ENCODE measurements at regions not wholly inside any gene's neighbourhood (a gene's known extent, or its start where the extent isn't known, plus 50 kb on each side); places are given as distances from the start of the nearest gene placed in this dataset.

GRCh38 chr11:106231591-106231990, 154.1 kb downstream of the AASDHPPT start:
- DNase-seq (ENCODE audit: extremely low spot score, unreplicated experiment): no peak

GRCh38 chr11:106233191-106233590, 155.7 kb downstream of the AASDHPPT start:
- H3K36me3 Mint-ChIP-seq: no peaks in the 10 kb centered on the region
- peaks cover 21% of the 10 kb centered on the region for H3K9me3 Mint-ChIP-seq
- no peaks in the 10 kb centered on the region for H3K27me3 Mint-ChIP-seq
- no peak for DNase-seq (ENCODE audit: extremely low spot score, unreplicated experiment)
- H3K27ac Mint-ChIP-seq: no peak overlapping the region
- H3K4me3 Mint-ChIP-seq: no peak overlapping the region
- no peak for TF ChIP-seq CTCF (conservative IDR thresholded peaks at IDR 0.05)
- no peaks in the 10 kb centered on the region for H3K4me1 Mint-ChIP-seq (ENCODE audit: unreplicated experiment)

More at GRCh38 chr11:106231591-106231990, 154.1 kb downstream of the AASDHPPT start:
- Mint-ChIP-seq H3K27ac (no peak overlapping the region), H3K9me3 (peaks cover 24% of the 10 kb centered on the region), H3K36me3 (no peaks in the 10 kb centered on the region), H3K4me3 (no peak overlapping the region), H3K4me1 (ENCODE audit: unreplicated experiment) (no peaks in the 10 kb centered on the region), H3K27me3 (no peaks in the 10 kb centered on the region)
- peak; percentile 37 for TF ChIP-seq CTCF (conservative IDR thresholded peaks at IDR 0.05)

GRCh38 chr11:106234794-106235193, 157.3 kb downstream of the AASDHPPT start:
- H3K27ac Mint-ChIP-seq: no peak overlapping the region
- H3K4me1 Mint-ChIP-seq (ENCODE audit: unreplicated experiment): no peaks in the 10 kb centered on the region
- no peak for DNase-seq (ENCODE audit: extremely low spot score, unreplicated experiment)
- no peak overlapping the region for H3K4me3 Mint-ChIP-seq
- H3K36me3 Mint-ChIP-seq: no peaks in the 10 kb centered on the region
- TF ChIP-seq CTCF (conservative IDR thresholded peaks at IDR 0.05): no peak
- H3K9me3 Mint-ChIP-seq: peaks cover 15% of the 10 kb centered on the region
- no peaks in the 10 kb centered on the region for H3K27me3 Mint-ChIP-seq

GRCh38 chr11:106236295-106236694, 158.8 kb downstream of the AASDHPPT start:
- H3K4me1 Mint-ChIP-seq (ENCODE audit: unreplicated experiment): no peaks in the 10 kb centered on the region
- no peak for TF ChIP-seq CTCF (conservative IDR thresholded peaks at IDR 0.05)
- H3K36me3 Mint-ChIP-seq: no peaks in the 10 kb centered on the region
- no peak for DNase-seq (ENCODE audit: extremely low spot score, unreplicated experiment)
- H3K27me3 Mint-ChIP-seq: no peaks in the 10 kb centered on the region
- H3K27ac Mint-ChIP-seq: no peak overlapping the region
- H3K4me3 Mint-ChIP-seq: no peak overlapping the region
- no peaks in the 10 kb centered on the region for H3K9me3 Mint-ChIP-seq

- TF ChIP-seq CTCF (conservative IDR thresholded peaks at IDR 0.05): no peak
- Mint-ChIP-seq H3K9me3 (no peaks in the 10 kb centered on the region), H3K4me3 (no peak overlapping the region), H3K27me3 (no peaks in the 10 kb centered on the region), H3K4me1 (ENCODE audit: unreplicated experiment) (no peaks in the 10 kb centered on the region), H3K27ac (no peak overlapping the region), H3K36me3 (no peaks in the 10 kb centered on the region)
- DNase-seq (ENCODE audit: extremely low spot score, unreplicated experiment): no peak
Observed at GRCh38 chr11:106238704-106239360, 161.4 kb downstream of the AASDHPPT start.
